ENCODE measurements at regions not wholly inside any gene's neighbourhood (a gene's known extent, or its start where the extent isn't known, plus 50 kb on each side); places are given as distances from the start of the nearest gene placed in this dataset.

DNA sequence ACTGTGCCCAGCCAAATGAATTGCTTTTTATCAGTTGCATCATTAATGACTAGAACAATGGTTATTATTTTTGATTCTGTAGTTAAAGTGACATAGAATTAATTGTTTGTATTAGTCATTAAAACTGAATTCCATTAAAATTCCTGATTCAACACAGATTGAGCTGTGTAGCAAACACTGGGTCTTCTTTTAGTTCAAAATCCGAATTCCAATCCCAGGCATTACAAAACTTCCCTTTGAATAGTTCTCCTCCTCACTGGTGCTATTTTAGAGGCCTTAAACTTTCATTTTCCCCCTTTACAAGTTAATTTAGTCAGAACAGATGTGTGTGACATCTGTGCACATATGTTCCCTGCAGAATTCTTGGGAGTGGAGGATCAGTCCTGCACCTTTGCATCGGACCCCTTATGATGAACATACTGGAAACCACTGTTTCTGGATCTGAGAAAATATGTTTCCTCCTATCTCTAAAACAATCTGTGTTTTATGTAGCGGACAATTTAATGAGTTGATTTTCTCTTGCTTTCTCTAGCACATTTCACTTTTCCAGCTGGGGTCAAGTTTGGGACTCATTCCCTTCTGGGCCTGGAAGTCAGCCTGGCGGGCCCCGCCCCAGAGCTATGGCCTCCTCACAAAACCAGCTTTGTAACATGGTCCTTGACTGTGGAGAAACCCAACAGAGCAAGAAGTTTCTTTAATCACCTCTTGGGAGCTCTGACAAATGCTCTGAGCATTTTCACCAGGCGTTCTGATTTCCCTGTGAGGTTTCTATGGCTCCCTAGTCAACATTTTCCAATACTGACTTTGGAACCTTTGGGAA is 87.9 kb upstream of the MAMDC2 start:
- no peak for DNase-seq (ENCODE audit: low spot score)

DNA sequence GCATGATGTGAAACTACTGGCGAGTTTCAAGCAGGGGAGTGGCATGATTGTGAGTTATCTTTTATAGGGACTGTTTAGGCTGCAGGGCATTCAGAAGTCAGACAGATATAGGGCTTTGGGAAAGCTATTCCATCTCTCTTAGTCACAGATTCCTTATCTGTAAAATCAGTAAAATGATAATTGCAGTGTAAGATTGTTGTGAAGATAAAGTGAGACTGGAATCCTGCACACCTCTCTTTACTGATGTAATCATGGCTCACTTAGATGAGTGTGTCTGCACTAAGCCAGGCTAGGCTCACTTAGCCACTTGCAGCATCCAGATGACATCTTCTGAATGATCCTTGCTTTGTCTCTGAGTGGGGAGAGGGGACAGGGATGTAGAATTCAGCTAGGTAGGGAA is 81.8 kb upstream of the MAMDC2 start:
- no peak for DNase-seq (ENCODE audit: low spot score)

DNA sequence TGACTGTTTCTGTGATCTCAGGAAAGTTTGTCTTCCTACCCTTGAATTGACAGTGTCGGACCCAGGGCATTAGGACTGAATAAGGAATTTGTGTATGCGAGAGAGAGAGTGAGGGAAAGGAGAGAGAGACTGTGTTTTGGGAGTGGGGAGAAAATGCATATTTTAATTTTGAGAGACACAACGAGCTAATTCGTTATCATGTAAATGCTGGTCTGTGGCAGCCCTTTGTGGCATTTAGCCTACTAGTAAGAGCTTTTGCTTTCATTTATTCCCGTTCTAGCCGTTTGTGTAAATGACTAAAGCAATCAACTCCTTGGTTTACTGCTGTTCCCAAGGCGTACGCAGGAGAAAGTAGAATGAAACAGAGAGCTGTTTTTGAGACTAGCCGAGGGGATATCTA is 79.8 kb upstream of the MAMDC2 start:
- no peak for DNase-seq (ENCODE audit: low spot score)

DNA sequence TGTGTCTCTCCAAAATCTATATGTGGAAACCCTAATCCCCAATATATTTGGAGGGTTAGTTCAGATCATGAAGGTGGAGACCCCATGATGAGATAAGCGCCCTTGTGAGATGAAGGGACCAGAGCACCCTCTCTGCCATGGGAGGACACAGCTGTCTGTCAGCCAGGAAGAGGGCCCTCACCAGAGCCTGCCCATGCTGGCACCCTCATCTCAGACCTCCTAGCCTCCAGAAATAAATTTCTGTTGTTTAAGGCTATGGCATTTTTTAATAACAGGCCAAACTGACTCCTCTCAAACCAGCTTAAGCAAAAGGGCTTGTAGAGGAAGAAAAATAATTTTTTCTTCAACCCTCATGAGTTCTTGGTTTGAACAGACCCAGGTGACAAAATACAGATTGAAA is 79.2 kb upstream of the MAMDC2 start:
- DNase-seq (ENCODE audit: low spot score), result no peak

DNA sequence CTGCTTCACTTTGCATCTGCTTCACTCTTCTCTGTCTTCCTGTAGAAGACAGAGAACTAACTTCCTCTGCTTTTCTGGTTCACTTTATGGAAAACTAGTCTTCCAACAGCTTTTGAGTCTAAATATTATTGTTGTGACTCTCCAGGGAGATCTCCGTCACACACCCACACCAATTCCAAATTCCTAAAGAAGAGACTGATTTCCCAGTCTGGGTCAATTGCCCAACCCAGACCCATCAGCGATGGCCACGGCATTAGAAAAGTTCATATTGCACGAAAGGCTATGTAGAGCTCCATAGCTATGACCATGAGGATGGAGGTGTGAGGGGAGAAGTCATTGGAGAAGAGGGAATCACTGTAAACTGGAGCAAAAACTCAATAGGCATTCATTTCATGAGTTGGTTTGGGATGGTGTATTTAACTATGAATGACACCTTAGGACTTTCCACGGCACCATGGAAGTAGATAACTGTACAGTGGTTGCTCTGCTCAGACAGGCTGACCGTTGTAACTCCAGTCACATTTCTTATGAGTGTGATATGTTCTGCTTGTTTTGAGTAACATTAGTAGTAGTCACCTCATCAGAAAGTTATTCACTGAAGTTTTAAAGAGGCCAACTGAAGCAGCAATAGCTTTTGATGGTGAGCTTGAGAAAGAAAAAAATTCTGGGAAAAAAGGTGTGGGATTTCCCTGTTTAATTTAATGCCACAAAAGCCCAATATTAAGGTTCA is 78.1 kb upstream of the MAMDC2 start:
- DNase-seq (ENCODE audit: low spot score), result no peak

DNA sequence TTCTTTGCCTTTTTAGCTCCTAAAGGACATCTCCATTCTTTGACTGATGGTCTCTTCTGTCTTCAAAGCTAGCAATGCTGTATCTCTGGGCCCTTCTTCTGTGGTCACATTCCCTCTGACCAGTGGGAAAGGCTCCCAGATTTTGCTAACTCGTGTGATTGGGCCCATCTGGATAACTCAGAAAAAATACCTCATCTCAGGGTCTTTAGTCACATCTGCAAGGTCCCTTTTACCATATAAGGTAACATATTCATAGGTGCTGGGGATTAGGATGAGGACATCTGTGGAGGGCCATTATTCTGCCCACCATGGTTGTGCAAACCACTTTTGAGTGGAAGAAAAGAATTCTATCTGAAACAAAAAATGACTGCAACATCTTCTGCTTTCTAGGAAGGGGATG is 76.3 kb upstream of the MAMDC2 start:
- no peak for DNase-seq (ENCODE audit: low spot score)

DNA sequence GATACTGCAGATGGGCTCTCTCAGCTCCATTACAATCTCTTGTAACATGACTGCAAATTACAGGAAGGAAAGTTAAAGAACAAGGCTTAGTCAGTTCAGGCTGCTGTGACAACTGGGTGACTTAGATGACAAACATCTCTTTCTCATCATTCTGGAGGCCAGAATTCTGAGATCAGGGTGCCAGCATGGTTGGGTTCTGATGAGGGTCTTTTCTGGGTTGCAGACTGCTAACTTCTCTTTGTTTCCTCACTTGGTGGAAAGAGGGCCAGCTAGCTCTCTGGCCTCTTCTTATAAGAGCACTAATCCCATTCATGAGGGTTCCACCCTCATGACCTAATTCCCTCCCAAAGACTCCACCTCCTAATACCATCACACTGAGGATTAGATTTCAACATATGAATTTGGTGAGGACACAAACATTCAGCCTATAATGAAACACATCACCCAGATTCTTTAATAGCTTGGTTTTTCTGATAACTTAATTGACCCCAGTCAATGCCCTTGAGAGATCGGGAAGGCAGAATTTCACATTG is 73.6 kb upstream of the MAMDC2 start:
- no peak for DNase-seq (ENCODE audit: low spot score)

DNA sequence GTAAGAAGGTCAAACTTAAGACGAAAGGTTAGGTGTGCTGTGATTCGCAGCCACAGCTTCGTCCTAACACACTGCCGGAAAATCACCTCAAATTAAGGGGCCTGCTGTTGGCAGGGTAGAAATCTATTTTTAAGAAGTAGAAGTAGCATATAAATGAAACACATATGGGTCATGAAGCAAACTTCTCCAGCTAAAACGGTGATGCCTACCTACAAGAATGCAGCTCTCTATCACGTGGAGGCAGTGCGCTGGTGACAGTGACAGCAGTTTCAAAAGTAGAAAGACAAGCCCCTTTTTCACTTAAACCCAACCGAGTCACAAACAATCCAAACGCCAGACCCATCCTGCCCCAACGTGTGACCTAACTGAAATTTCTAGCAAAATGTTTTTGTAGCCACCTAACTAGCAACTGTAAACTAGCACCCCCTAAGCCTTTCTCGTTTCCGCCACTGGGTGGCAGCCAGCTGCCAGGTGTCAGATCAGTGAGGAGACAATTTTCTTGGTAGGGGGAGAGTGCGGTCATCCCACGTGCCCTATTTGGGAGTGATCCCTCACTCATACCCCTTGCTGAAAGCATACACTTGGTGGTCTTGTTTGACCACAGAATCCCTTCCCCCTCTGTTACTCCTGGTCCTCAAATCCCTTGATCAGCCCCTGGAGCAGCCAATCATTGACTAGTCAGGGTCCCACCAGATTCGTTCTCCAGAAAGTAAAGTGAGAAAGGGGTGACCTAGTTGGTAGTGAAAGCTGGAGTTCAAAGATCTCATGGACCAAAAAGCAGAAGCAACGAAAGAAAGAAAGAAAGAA is 71.8 kb upstream of the MAMDC2 start:
- peak; percentile 42 for DNase-seq (ENCODE audit: low spot score)

DNA sequence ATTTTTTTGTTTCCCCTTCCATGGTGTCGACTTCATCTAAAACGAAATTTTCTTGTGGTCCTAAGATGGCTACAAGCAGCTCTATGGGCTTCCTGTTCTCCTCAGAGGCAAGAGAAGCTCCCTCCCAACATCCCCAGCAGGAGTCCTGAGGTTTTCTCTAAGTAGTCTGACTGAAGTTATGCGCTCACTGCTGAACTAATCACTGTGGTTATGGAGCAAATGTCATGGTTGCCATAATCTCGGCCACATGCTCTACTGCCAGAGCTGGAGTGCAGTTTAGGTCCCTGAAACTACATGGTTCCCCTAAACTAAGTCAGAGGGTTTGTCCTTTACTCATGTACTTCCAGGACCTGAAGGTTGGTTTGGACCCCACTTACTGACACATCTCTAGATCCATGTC is 68.0 kb upstream of the MAMDC2 start:
- no peak for DNase-seq (ENCODE audit: low spot score)

DNA sequence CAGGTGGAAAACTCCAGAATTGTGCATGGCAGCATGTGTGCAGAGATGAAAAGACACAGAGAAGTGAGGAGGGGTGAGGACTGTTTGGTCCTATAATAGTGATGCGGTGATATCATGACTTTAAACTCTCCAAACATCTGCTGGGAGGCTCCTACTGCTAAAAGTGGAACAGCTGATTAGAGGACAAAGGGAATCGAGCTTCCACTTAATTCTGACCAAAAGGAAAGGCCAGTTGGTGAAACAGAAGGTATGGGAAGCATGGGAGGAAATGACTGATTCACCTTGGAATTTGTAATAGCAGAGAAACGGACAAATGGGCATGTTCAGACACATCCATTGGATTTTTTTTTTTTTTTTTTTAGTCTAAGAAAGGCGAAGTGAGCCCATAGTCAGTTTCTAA is 67.5 kb upstream of the MAMDC2 start:
- no peak for DNase-seq (ENCODE audit: low spot score)

DNA sequence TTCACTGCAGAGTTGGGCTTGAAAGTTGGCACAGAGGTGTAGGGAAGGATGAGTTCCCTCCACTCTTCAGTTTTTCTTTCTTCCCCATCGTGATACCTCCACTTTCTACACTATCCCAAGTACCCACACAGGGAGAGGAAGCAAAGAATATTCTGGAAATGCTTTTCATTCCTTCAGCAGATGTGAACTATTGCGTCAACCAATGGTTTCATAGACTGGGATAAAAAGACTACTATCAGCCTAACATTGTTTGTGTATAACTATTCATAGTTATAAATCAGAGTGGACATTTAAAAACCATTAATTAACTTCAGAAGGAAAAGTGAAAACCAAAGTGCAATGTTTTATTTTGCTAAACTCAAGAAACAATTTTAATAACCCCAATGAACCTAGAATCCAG is 63.6 kb upstream of the MAMDC2 start:
- no peak for DNase-seq (ENCODE audit: low spot score)

DNA sequence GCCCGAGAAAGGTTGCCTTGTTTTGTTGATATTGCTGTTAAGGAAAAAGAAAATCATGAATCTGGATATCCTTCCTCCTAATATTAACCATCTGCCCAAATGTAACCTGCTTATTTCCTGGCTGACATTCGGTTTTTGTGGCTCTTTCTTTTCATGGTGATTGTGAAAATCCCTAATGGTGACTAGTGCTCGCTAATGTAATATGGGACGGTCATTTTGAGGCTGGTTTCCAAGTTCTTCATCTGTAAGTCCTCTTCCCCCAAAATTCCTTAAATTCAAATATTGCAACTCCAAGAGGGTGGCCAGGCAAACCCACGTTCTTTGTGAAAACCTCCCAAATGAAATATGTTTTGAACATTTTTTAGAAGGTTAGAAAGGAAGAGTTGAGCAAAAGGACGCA is 63.1 kb upstream of the MAMDC2 start:
- no peak for DNase-seq (ENCODE audit: low spot score)

DNA sequence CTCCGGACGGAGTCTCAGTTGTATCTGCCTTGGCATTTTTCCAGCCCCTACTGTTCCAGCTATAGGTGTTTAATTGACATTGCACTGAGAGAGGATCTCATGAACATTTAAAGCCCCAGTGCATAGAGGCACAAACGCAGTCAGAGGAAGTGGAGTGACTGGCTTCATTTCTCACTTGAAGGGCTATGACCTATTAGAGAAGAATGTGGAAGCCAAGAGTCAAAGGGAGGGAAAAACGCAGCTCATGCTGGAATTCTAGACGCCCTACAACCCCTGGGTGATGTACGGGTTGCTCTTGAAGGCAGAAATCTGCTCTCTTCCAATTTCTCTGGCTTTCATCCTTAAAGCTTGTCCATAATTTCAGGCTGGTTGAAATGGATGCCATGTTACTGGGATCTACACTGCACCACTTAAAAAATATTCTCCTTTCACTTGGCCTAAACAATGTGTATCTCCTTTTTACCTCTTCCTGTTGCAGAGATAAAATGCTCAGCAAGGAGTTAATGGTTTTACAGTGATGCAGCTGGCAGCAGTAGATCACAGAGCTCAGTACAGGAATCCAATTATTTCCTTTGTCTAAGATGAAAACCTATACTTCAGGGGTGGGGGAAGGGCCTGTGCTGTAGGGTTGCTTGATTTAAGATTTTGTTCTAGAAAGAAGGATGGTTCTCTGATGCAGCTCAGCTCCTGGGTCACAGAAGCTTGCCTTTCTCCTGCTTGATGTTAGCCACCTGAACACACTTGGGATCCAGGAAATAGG is 61.8 kb upstream of the MAMDC2 start:
- DNase-seq (ENCODE audit: low spot score), result no peak

DNA sequence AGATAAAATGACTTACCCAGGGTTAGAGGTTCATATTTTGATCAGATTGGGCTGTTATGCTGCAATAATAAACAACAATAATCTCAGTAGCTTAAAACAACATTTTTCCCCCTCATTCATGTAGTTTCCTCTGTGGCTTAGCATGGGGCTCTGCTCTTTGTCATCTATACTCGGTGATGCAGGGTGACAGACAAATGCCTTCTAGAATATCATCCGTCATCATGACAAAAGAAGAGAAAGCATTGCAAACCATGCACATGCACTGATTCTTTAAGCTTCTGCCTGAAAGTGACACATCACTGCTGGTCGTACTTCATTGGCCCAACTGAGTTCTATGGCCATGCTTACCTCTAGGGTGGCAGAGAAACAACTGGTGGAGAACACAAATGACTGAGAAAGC is 58.8 kb upstream of the MAMDC2 start:
- DNase-seq (ENCODE audit: low spot score), result no peak

DNA sequence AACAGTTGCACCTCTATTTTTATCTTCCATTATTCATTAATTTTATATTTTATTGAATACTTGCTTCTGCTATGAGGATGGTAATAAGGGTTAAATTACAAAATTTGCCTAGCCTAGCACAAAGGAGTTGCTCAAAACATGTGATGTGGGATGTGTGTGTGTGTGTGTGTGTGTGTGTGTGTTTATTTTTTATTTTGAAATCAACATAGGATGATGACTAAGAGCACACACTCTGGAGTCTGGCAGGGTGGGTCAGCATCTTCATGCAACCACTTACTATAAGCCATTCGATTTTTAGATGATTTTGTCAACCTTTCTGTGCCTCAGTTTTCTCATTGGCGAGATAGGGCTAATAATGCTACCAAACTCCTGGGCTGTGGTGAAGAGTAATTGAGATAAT is 57.7 kb upstream of the MAMDC2 start:
- no peak for DNase-seq (ENCODE audit: low spot score)

DNA sequence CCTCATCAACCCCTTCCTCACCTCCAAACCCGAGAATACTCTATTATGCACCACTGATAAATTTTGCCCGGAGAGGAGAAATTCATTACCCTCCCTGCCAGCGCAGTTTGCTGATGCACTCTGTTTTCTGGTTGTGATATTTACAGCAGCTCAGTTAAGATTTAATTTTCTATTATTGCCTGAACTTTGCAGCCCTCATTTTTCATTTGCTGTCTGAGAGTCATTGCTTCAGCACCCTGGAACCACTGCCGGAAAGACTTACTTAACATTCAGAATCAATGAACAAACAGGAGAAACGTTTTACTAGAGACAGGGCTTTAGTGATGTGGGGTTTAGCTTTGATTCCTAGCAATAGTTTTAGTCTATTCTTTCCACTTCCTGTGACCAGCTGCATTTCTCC is 56.7 kb upstream of the MAMDC2 start:
- no peak for DNase-seq (ENCODE audit: low spot score)

DNA sequence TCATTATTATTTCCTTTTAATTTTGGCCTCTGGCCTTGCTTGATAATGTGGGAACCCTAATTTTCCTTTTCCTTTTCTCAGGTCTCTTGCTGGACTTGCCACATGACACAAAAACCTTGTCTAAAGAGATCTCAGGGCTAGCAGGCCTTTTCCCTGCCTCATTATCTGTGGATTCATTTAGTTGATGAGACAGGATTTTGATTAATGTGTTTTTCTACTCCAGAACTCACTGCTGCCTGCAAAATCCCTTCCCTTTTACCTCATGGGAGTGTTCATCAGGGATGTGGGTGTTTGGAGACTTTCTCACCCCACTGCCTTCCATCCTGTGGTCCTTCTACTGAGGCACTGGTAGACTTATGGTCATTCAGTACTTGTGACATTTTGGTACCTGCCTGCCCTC is 56.2 kb upstream of the MAMDC2 start:
- no peak for DNase-seq (ENCODE audit: low spot score)

DNA sequence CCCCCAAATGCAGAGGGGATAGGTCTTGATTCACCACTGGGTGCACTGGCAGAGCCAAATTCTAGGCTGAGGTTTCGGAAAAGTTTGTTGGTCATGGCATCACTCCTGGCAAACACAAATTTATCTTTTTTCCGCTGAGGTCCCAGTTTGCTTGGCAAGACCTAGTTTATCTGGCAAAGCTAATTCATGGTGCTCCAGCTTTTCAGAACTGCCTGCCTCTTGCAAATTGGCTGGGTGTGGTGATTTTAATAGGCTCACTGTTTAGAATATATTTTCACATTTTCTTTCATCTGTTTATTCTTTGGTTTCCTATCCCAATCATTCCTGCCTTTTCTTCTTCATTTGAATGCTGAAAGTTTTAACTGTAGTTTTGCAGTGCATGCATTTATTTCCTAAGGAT is 50.5 kb upstream of the MAMDC2 start:
- no peak for DNase-seq (ENCODE audit: low spot score)
